Muscle layer of duodenum (tissue), 2 donors: ENCODE measurements at regions not wholly inside any gene's neighbourhood (a gene's known extent, or its start where the extent isn't known, plus 50 kb on each side); places are given as distances from the start of the nearest gene placed in this dataset.
A peak's percentile ranks its signal among the peaks of the same experiment; 100 is the strongest.

ENCODE experiments used
- H3K27ac ChIP-seq: one replicate; pipeline ENCODE4 v1.7.0; 2013; ENCODE audit warnings: mild to moderate bottlenecking, low read length
- H3K27me3 ChIP-seq: one replicate; pipeline ENCODE4 v1.7.0; 2013; ENCODE audit warnings: low read depth, mild to moderate bottlenecking, control low read depth, low read length
- H3K36me3 ChIP-seq, 2 donors: one replicate each; pipeline ENCODE4 v1.7.0; 2013; ENCODE audit warnings: low read length in 2 of 2, control low read depth in 1 of 2, mild to moderate bottlenecking in 1 of 2; ENCODE audit not compliant: insufficient read depth in 2 of 2, control insufficient read depth in 1 of 2
- H3K4me1 ChIP-seq, 2 donors: one replicate each; pipeline ENCODE4 v1.7.0; 2013; ENCODE audit warnings: low read length in 2 of 2, mild to moderate bottlenecking in 2 of 2, control low read depth in 1 of 2, moderate library complexity in 1 of 2; ENCODE audit not compliant: insufficient read depth in 2 of 2, control insufficient read depth in 1 of 2
- H3K4me3 ChIP-seq, 2 donors: one replicate each; pipeline ENCODE4 v1.7.0; 2013; ENCODE audit warnings: low read length in 2 of 2, low read depth in 1 of 2, mild to moderate bottlenecking in 1 of 2
- H3K9me3 ChIP-seq, 2 donors: one replicate each; pipeline ENCODE4 v1.7.0; 2013; ENCODE audit warnings: low read length in 2 of 2, control low read depth in 1 of 2, mild to moderate bottlenecking in 1 of 2; ENCODE audit not compliant: control insufficient read depth in 1 of 2
- donor health status: healthy.

DNA sequence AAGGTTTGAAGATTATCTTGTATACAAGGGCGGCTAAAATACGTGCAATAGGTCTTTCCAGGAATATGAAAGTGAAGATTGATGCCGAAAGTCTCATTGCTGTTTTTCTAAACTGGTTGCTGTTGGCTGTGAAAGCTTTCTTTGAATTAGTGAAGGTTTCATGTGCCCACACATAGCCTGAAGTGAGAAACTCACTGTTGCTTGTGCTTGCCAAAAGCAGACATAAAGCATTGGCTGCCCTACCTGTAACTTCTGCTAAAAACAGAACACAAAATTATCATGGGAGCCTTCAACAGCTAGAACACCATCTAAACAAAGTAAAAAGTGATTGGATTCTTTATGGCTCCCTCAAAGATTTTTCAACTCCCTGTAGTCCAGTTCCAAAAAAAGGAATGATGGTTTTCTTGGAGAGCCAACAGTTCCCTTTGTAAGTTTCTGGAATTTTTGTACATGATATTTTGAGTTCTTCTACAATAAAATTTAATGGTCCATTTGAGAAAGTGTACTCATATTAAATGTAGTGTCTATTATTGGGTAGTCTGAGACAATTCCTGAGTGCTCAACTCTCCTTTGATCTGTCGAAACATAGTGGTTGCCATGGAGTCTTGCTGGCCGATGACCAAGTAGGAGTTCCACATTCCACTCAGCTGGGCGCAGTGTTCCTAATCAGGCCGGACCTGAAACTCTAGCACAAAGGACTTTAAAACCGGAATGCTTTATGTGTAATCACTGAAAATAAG lies 68.5 kb downstream of the PLEKHG1 start:
- H3K4me1 ChIP-seq, result peaks cover 21 to 27% of the 10 kb centered on the region in 2 donors
- no peaks in the 10 kb centered on the region for H3K27me3 ChIP-seq
- H3K4me3 ChIP-seq, result no peak overlapping the region
- H3K27ac ChIP-seq, result peak overlapping the region; percentile 73
- no peaks in the 10 kb centered on the region for H3K9me3 ChIP-seq
- H3K36me3 ChIP-seq, result no peaks in the 10 kb centered on the region

DNA sequence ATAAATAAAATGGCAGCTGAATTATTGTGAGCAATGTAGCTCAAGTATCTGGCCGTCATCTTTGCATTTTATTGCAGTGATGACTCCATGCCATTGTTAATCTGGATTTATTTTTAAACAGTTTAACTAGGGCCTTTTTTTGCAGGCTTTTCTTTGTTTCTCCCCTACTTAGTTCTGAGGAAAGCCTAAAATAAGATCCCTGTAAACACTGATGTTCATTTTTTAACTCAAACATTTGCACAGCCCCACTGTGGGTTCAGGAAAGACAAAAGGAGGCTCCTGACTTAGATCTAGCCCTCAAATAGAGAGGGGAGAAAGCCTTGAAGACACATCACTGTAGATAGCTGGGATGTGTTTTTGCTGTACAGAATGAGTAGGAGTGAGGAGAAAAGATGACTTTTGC lies 69.2 kb downstream of the PLEKHG1 start:
- H3K27ac ChIP-seq, result peak overlapping the region; percentile 73
- H3K36me3 ChIP-seq, result no peaks in the 10 kb centered on the region
- H3K4me3 ChIP-seq, result no peak overlapping the region
- H3K27me3 ChIP-seq, result no peaks in the 10 kb centered on the region
- peaks cover 21 to 32% of the 10 kb centered on the region in 2 donors for H3K4me1 ChIP-seq
- no peaks in the 10 kb centered on the region for H3K9me3 ChIP-seq

DNA sequence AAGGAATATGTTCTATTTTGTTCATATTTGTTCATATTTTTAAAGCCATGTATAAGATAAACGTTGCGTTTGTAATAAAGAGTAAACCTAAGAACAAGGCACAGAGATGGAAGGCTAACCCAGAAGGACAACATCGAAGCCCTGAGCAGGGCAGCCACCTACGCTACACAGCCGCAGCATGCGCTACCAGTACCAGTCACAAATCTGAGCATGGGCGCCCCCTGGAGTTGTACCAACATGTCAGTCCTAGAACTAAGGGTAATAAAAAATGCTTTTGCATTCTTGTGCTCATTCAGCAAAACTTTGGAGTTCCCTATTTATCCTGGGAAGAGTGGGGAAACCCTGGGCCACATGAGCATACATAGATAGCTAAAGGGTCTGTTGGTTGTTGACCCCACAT lies 70.6 kb downstream of the PLEKHG1 start:
- Histone ChIP-seq H3K27ac (no peak overlapping the region), H3K4me3 (no peak overlapping the region), H3K27me3 (no peaks in the 10 kb centered on the region), H3K4me1 (peaks cover 21 to 32% of the 10 kb centered on the region in 2 donors), H3K9me3 (no peaks in the 10 kb centered on the region), H3K36me3 (no peaks in the 10 kb centered on the region)

DNA sequence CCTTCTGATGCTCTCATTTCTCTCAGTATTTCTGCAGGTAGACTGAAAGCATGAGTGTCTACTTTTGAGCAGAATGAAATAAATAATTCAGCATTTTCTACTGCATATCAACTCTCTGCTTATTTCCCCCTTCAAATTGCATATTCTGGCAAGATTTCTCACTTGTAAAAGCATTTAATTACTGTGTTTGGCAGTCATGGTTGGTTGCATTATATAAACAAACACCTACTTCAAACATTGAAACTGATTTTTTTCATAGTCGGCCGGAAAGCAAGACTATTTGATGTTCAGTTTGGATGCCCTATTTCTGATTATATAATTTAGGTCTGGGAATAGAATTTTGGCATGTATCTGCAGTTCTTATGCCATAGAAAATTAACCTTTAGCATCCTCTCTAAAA lies 73.1 kb downstream of the PLEKHG1 start:
- Histone ChIP-seq H3K36me3 (no peaks in the 10 kb centered on the region), H3K4me3 (no peak overlapping the region)

GRCh38 chr6:150673720-150674346 lies 74.1 kb downstream of the PLEKHG1 start:
- Histone ChIP-seq H3K9me3 (no peaks in the 10 kb centered on the region), H3K4me1 (peaks cover 5 to 18% of the 10 kb centered on the region in 2 donors), H3K27me3 (no peaks in the 10 kb centered on the region), H3K27ac (no peak overlapping the region), H3K4me3 (no peak overlapping the region), H3K36me3 (no peaks in the 10 kb centered on the region)

More for the DNA sequence above, 73.1 kb downstream of the PLEKHG1 start:
- H3K4me1 ChIP-seq, result peaks cover 15 to 22% of the 10 kb centered on the region in 2 donors
- H3K9me3 ChIP-seq, result no peaks in the 10 kb centered on the region
- H3K27me3 ChIP-seq, result no peaks in the 10 kb centered on the region
- H3K27ac ChIP-seq, result no peak overlapping the region

DNA sequence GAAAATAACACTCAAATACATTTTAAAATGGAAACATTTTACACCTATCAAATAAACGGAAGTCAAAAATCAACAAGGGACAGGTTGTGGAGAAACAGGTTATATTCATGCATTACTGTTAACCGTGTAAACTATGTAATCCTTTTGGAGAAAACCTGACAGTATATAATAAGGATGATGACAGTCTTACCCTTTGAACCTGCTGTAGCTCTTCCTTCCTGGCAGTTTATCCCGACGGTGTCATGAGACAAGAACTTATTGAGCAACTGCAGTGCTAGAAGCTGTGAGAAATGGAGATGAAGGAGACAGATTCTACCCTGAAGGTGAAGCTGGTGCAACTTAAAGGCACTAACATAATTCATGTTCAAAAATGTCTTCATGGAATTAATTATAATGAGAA lies 76.7 kb downstream of the PLEKHG1 start:
- Histone ChIP-seq H3K4me3 (no peak overlapping the region), H3K4me1 (peaks cover 0 to 12% of the 10 kb centered on the region in 2 donors), H3K9me3 (no peaks in the 10 kb centered on the region)

GRCh38 chr6:150676772-150677171 lies 77.1 kb downstream of the PLEKHG1 start:
- Histone ChIP-seq H3K4me1 (peaks cover 0 to 12% of the 10 kb centered on the region in 2 donors), H3K27me3 (no peaks in the 10 kb centered on the region), H3K36me3 (no peaks in the 10 kb centered on the region), H3K27ac (no peak overlapping the region), H3K4me3 (no peak overlapping the region), H3K9me3 (no peaks in the 10 kb centered on the region)

More for the DNA sequence above, 76.7 kb downstream of the PLEKHG1 start:
- H3K36me3 ChIP-seq, result no peaks in the 10 kb centered on the region
- no peaks in the 10 kb centered on the region for H3K27me3 ChIP-seq
- no peak overlapping the region for H3K27ac ChIP-seq

DNA sequence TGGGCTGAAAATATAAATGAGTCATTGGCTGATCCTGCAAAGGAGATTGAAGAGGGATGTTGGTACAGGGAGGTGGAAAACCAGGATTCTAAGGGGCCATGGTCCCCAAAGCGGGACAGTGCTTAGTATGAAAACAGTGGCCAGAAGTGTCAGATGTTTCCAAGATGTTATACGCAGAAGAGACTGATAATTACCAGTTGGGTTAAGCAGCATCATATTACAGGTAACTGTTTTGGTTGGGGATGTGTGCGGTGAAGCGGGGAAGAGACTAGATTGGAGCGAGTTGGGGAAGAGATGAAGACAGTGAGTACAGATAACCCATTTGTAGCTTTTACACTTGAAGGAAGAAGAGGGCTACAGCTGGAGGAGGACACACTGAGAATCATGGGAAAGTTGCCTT lies 80.8 kb downstream of the PLEKHG1 start:
- Histone ChIP-seq H3K4me3 (no peak overlapping the region), H3K36me3 (no peaks in the 10 kb centered on the region), H3K27ac (no peak overlapping the region), H3K27me3 (no peaks in the 10 kb centered on the region), H3K4me1 (no peaks in the 10 kb centered on the region), H3K9me3 (no peaks in the 10 kb centered on the region)

GRCh38 chr6:150681578-150682395 lies 82.1 kb downstream of the PLEKHG1 start:
- H3K4me3 ChIP-seq, result no peak overlapping the region
- H3K27me3 ChIP-seq, result no peaks in the 10 kb centered on the region
- no peaks in the 10 kb centered on the region for H3K36me3 ChIP-seq
- no peaks in the 10 kb centered on the region for H3K9me3 ChIP-seq
- H3K4me1 ChIP-seq, result no peaks in the 10 kb centered on the region
- H3K27ac ChIP-seq, result no peak overlapping the region

GRCh38 chr6:150683320-150683719 lies 83.6 kb downstream of the PLEKHG1 start:
- H3K36me3 ChIP-seq, result no peaks in the 10 kb centered on the region
- no peaks in the 10 kb centered on the region for H3K4me1 ChIP-seq
- no peaks in the 10 kb centered on the region for H3K9me3 ChIP-seq
- no peak overlapping the region for H3K4me3 ChIP-seq
- peak overlapping the region; percentile 61 for H3K27ac ChIP-seq
- H3K27me3 ChIP-seq, result no peaks in the 10 kb centered on the region

DNA sequence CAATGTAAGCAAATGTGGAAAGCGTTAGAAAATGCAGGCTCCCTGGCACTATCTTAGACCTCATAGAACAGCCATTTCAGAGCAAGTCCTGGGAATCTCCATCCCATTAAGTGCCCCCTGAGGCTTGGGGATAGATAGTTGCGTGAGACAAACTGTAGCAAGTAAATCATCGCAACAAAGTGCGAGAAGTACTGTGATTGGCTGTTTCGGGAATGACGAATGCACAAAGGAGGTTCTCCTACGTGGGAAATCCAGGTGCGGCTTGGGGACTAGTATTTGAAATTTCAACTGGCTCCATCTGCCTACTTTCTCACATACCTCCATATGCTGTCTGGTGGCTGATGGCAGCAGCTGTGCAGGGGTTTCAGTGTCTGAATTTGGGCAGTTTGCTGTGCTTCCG lies 84.5 kb downstream of the PLEKHG1 start:
- Histone ChIP-seq H3K9me3 (no peaks in the 10 kb centered on the region), H3K27ac (peak overlapping the region; percentile 61), H3K27me3 (no peaks in the 10 kb centered on the region), H3K4me1 (no peaks in the 10 kb centered on the region), H3K4me3 (peak overlapping the region in 1 of 2 donors; percentile 14), H3K36me3 (no peaks in the 10 kb centered on the region)
